PC-9 (cell line): ENCODE measurements at regions not wholly inside any gene's neighbourhood (a gene's known extent, or its start where the extent isn't known, plus 50 kb on each side); places are given as distances from the start of the nearest gene placed in this dataset.

Source experiments
- CTCF ChIP-seq: fragments of 200-600 bp; sonication (generic); conservative IDR thresholded peaks from 2 replicates; pipeline ENCODE4 v1.6.1; 2017; ENCODE audit warnings: mixed run types, antibody characterized with exemption, mild to moderate bottlenecking, moderate library complexity
- EZH2 ChIP-seq: fragments of 200-600 bp; sonication (generic); IDR thresholded peaks from 2 replicates; pipeline ENCODE4 v1.8.0; 2017; ENCODE audit warnings: antibody characterized with exemption, low read depth

- no peak for TF ChIP-seq CTCF
- TF ChIP-seq EZH2: no peak
These were observed 198.1 kb upstream of the TBX3 start for GRCh38 chr12:114882083-114882482.
